Subcutaneous abdominal adipose tissue (tissue), 5 donors: ENCODE measurements at regions not wholly inside any gene's neighbourhood (a gene's known extent, or its start where the extent isn't known, plus 50 kb on each side); places are given as distances from the start of the nearest gene placed in this dataset.

ENCODE experiments used
- H3K27ac ChIP-seq: one replicate; pipeline ENCODE4 v1.7.0; 2013; ENCODE audit warnings: low read depth, mild to moderate bottlenecking, inconsistent platforms, low read length, moderate library complexity
- H3K27me3 ChIP-seq, 5 donors: one replicate each; pipeline ENCODE4 v1.7.0; 2013; ENCODE audit warnings: low read length in 5 of 5, inconsistent platforms in 1 of 5; ENCODE audit not compliant: control insufficient read depth in 5 of 5, insufficient read depth in 4 of 5
- H3K36me3 ChIP-seq, 5 donors: one replicate each; pipeline ENCODE4 v1.7.0; 2013; ENCODE audit warnings: low read length in 5 of 5; ENCODE audit not compliant: control insufficient read depth in 5 of 5, insufficient read depth in 5 of 5
- H3K4me1 ChIP-seq, 5 donors: one replicate each; pipeline ENCODE4 v1.7.0; 2013; ENCODE audit warnings: low read length in 5 of 5, mild to moderate bottlenecking in 3 of 5, moderate library complexity in 1 of 5; ENCODE audit not compliant: control insufficient read depth in 5 of 5, insufficient read depth in 5 of 5
- H3K4me3 ChIP-seq, 5 donors: one replicate each; pipeline ENCODE4 v1.7.0; 2013; ENCODE audit warnings: low read length in 5 of 5, low read depth in 1 of 5
- H3K9ac ChIP-seq, 5 donors: one replicate each; pipeline ENCODE4 v1.7.0; 2013; ENCODE audit warnings: low read length in 5 of 5, mild to moderate bottlenecking in 4 of 5, moderate library complexity in 3 of 5
- H3K9me3 ChIP-seq, 5 donors: one replicate each; pipeline ENCODE4 v1.7.0; 2013; ENCODE audit warnings: low read length in 5 of 5; ENCODE audit not compliant: control insufficient read depth in 5 of 5
- donor health status: healthy.
- donor health status: healthy.
- donor health status: healthy.
- donor health status: healthy.
- donor health status: healthy.

DNA sequence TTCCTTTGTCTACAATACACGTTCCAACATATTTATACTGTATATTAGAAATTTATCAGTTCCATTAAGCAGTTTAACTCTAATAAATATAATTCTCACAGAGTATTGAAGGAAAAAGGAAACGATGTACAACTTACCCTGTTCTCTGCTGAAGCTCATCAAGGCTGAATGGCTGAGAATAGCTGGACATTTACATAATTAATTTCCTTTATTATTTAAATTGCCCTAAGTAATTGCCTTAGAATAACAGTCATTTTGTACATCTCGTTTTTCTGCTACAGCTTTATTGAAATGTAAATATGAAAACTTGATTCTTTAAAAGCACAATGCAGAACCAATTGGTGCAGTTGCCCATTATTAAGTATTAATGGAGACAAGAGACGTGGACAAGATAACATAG is 648.3 kb upstream of the ATXN8OS start:
- Histone ChIP-seq H3K36me3 (no peaks in the 10 kb centered on the region), H3K27me3 (no peaks in the 10 kb centered on the region), H3K9me3 (peaks cover 0 to 3% (median 0%) of the 10 kb centered on the region in 5 donors), H3K4me1 (no peaks in the 10 kb centered on the region), H3K27ac (no peak overlapping the region), H3K4me3 (no peak overlapping the region), H3K9ac (no peak overlapping the region)

DNA sequence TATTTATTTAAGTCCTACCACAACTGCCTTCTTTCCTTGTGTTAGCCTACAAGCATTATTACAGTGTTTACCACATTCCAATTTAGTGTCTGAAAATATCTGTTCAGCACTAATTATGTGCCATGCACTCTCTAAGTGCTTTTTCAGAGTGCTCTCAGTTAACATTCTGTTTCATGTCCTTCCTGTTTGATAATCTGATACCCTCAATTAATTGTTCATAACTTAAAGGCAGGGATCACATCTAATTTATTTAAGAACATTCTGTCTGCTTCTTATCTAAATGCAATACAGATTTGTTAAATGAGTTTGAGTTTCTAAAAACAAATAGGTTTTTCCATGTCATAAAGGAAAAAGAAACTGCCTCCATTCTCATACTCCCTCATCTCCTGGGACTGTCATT is 649.6 kb upstream of the ATXN8OS start:
- Histone ChIP-seq H3K4me1 (no peaks in the 10 kb centered on the region), H3K9ac (no peak overlapping the region), H3K27ac (no peak overlapping the region), H3K27me3 (no peaks in the 10 kb centered on the region), H3K4me3 (no peak overlapping the region), H3K9me3 (peaks cover 0 to 3% (median 0%) of the 10 kb centered on the region in 5 donors), H3K36me3 (no peaks in the 10 kb centered on the region)

DNA sequence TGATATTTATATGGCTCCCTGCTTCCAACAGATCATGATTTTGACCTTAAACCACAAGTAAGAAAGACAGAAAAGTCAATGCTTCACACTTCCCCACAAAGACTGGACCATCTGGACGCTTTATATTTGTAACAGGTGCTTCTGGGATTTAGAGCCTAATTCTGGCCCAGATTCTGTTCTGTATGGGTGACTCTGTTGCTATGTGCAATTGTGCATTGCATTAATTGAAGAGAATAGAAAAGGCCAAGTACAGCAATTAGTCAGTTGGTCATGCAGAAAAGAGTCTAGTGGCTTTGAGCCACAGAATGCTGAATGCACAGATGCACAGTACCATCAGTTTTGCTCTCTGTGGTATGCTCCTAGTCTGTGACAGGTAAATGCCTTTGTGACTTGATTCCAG is 657.4 kb upstream of the ATXN8OS start:
- H3K27me3 ChIP-seq, result no peaks in the 10 kb centered on the region
- no peak overlapping the region for H3K9ac ChIP-seq
- no peaks in the 10 kb centered on the region for H3K36me3 ChIP-seq
- H3K27ac ChIP-seq, result no peak overlapping the region
- peaks cover 0 to 3% (median 0%) of the 10 kb centered on the region in 5 donors for H3K9me3 ChIP-seq
- H3K4me3 ChIP-seq, result no peak overlapping the region
- no peaks in the 10 kb centered on the region for H3K4me1 ChIP-seq

DNA sequence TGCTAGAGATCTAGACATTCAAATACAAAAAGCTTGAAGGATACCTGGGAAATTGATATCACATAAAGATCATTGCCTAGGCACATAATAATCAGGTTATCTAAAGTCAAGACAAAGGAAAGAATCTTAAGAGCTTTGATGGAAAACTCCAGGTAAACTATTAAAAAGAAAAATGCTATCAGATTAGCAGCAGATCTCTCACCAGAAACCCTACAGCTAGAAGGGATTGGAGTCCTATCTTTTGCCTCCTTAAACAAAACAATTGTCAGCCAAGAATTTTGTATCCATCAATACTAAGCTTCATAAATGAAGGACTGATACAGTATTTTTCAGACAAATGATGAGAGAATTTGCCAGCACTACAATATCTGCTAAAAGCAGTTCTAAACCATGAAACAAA is 682.4 kb upstream of the ATXN8OS start:
- no peaks in the 10 kb centered on the region for H3K27me3 ChIP-seq
- H3K36me3 ChIP-seq, result no peaks in the 10 kb centered on the region
- no peak overlapping the region for H3K9ac ChIP-seq
- peaks cover 0 to 10% (median 6%) of the 10 kb centered on the region in 5 donors for H3K4me1 ChIP-seq
- no peak overlapping the region for H3K4me3 ChIP-seq
- H3K9me3 ChIP-seq, result peaks cover 0 to 17% (median 10%) of the 10 kb centered on the region in 5 donors
- no peak overlapping the region for H3K27ac ChIP-seq

DNA sequence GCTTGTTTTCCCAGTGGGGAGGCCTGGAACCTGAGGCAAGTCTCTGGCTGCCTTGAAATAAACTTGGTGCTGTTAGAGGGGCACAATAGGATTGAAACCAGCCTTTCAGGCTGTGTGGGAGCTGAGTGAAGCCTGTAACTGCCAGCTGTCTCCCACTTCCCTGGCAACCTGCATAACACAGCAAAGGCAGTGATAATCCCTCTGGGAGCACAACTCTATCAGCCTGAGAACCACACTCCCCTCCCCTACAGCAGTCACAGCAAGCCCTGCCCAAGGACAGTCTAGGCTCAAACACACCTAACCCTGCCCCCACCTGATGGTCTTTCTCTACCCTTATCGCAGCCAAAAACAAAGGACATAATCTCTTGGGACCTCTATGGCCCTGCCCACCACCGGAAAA is 683.8 kb upstream of the ATXN8OS start:
- peak overlapping the region in 1 of 5 donors; percentile 5 for H3K4me3 ChIP-seq
- no peaks in the 10 kb centered on the region for H3K36me3 ChIP-seq
- no peak overlapping the region for H3K27ac ChIP-seq
- H3K4me1 ChIP-seq, result peaks cover 0 to 10% (median 6%) of the 10 kb centered on the region in 5 donors
- no peak overlapping the region for H3K9ac ChIP-seq
- H3K9me3 ChIP-seq, result peaks cover 0 to 24% (median 10%) of the 10 kb centered on the region in 5 donors
- no peaks in the 10 kb centered on the region for H3K27me3 ChIP-seq

DNA sequence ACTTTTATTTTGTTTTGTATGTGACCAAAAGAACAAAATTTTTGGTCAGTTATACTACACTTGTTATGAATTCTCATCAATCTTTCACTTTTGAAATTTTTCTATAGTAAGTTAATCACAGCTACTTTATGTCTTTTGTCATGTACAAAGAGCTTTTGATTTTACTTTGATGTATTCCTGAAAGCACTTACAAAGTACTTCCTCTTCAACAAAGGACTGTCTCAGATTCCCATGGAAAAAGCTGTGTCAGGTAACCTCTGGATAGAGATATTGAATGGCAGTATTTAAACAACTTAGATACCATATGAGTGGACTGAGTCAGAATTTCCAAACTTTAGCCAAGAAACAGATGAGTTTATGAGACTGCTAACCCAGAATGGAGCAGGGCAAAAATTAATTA is 689.3 kb upstream of the ATXN8OS start:
- Histone ChIP-seq H3K4me1 (peaks cover 0 to under 1% (median 0%) of the 10 kb centered on the region in 5 donors), H3K9me3 (peaks cover 0 to 15% (median 0%) of the 10 kb centered on the region in 5 donors), H3K27me3 (no peaks in the 10 kb centered on the region), H3K36me3 (no peaks in the 10 kb centered on the region), H3K27ac (no peak overlapping the region), H3K4me3 (no peak overlapping the region), H3K9ac (no peak overlapping the region)

DNA sequence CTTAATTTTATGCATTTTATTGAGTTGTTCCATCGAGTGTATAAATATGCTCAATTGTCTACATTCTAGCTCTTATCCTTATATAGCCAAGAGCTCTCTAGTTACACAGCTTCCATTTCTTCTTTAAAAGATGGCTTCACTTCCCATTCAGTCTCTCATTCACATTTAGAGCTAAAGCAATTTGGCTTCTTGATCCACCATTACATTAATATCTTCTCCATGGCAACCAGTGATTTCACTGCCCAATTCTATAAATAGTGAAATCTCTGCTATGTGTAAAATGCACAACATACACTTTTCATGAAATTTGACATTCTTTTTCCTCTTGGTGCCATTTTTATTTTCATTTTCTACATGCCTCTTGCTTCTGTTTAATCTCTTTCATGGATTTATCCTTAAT is 696.9 kb upstream of the ATXN8OS start:
- H3K9ac ChIP-seq, result no peak overlapping the region

DNA sequence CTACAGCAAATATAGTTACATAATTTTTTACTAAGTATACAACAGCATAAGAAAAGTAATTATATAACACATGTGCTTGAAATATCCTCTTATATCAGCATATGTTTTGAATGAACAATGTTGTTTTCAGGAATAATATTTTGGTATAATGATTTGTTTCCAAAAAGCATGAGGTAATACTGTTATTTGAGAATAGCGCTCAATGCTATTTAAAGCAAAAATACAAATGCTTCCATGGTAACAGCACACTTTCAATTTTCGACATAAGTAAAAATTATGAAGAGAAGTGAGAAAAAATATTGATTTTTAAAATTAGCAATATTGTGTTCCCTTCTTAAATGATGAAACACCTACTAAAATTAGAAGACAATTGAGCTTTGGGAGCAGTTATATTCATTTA is 715.9 kb upstream of the ATXN8OS start:
- Histone ChIP-seq H3K9ac (no peak overlapping the region), H3K27me3 (no peaks in the 10 kb centered on the region), H3K4me1 (no peaks in the 10 kb centered on the region), H3K4me3 (no peak overlapping the region), H3K9me3 (peaks cover 0 to 3% (median 0%) of the 10 kb centered on the region in 5 donors), H3K27ac (no peak overlapping the region), H3K36me3 (no peaks in the 10 kb centered on the region)

More for the DNA sequence above, 696.9 kb upstream of the ATXN8OS start:
- no peaks in the 10 kb centered on the region for H3K9me3 ChIP-seq
- no peak overlapping the region for H3K27ac ChIP-seq
- H3K36me3 ChIP-seq, result no peaks in the 10 kb centered on the region
- no peaks in the 10 kb centered on the region for H3K4me1 ChIP-seq
- H3K4me3 ChIP-seq, result no peak overlapping the region
- no peaks in the 10 kb centered on the region for H3K27me3 ChIP-seq

DNA sequence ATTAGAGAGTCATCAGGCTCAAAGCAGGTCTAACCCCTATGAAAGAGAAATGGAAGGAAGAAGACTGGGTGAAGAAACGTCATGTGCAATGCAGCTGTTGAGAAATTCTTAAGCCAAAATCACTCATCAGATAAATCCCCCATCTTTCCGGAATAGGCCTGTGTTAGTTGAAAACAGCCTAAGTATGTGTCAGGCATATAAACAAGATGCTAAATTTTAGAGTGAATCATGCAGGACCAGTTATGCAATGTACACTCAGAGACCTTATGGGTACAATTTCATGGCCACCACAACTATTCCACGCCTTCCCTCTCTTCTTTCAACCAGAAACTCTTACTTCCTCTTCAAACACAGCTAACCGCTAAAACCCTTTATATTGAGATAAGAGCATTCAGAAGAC is 717.7 kb upstream of the ATXN8OS start:
- Histone ChIP-seq H3K27me3 (no peaks in the 10 kb centered on the region), H3K27ac (no peak overlapping the region), H3K36me3 (no peaks in the 10 kb centered on the region), H3K4me3 (no peak overlapping the region), H3K9ac (no peak overlapping the region), H3K9me3 (peaks cover 0 to 3% (median 0%) of the 10 kb centered on the region in 5 donors), H3K4me1 (no peaks in the 10 kb centered on the region)

DNA sequence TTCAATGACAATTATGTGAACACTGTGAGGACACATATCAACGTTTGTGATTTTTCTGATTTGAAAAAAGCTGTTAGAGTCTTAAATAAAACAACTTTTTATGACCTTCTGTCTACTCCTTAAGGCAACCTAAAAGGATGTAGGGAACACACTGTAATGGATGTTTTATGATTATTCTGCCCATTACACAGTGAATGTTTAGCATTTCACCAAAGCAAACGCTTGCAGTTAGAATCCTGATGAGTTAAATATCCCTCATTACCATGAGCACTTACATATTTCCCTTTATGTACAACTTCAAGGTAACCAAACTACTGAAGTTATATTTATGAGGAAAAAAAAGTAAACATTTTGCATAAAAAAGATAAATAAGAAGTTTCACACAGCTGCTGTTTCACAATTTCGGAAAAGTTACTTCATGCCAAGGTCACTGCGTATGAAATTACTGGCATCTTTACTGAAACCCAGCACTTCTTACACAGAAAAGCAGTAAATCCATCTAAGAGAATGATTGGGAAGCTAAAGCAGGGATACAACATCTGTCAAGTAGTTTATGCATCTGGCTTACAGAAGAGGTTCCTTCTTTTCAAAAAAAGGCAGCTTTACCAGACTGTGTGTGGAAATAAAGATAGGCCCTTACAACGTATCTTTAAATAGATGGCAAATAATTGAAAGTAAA is 733.7 kb upstream of the ATXN8OS start:
- Histone ChIP-seq H3K9ac (no peak overlapping the region), H3K4me3 (no peak overlapping the region), H3K9me3 (peaks cover 0 to 6% (median 4%) of the 10 kb centered on the region in 5 donors), H3K27ac (no peak overlapping the region), H3K36me3 (no peaks in the 10 kb centered on the region), H3K4me1 (peaks cover 0 to 4% (median 0%) of the 10 kb centered on the region in 5 donors), H3K27me3 (no peaks in the 10 kb centered on the region)
